ENCODE measurements at regions not wholly inside any gene's neighbourhood (a gene's known extent, or its start where the extent isn't known, plus 50 kb on each side); places are given as distances from the start of the nearest gene placed in this dataset.

GRCh38 chr6:11650711-11651110 is 113.2 kb downstream of the TMEM170B start:
- H3K9ac ChIP-seq (ENCODE audit: extremely low read depth, low read length, poor library complexity, severe bottlenecking) = no peak overlapping the region
- H3K9me3 ChIP-seq (ENCODE audit: control insufficient read depth, low read length) = peaks cover 21% of the 10 kb centered on the region
- H3K27ac ChIP-seq (ENCODE audit: low read depth, low read length) = peak overlapping the region; percentile 68
- H3K36me3 Mint-ChIP-seq (ENCODE audit: low read depth) = peaks cover 6% of the 10 kb centered on the region
- peaks cover 4% of the 10 kb centered on the region for H3K27me3 Mint-ChIP-seq (ENCODE audit: insufficient read depth)
- TF ChIP-seq CTCF (conservative IDR thresholded peaks at IDR 0.05) = no peak
- H3K4me3 ChIP-seq (ENCODE audit: low read length) = peak overlapping the region; percentile 2
- H3K9me3 Mint-ChIP-seq = peaks cover 23% of the 10 kb centered on the region
- H3K4me1 Mint-ChIP-seq = peaks cover 32% of the 10 kb centered on the region
- WGBS, 2 experiments (ENCODE audit: insufficient coverage in 1 of 2, insufficient read length in 1 of 2) = 17 to 31% methylated on average over 1 of the region's 1 CpG
- H3K36me3 ChIP-seq (ENCODE audit: control insufficient read depth, insufficient read depth, low read length) = no peaks in the 10 kb centered on the region
- H3K4me1 ChIP-seq (ENCODE audit: control insufficient read depth, insufficient read depth, low read length) = peaks cover 9% of the 10 kb centered on the region
- peak overlapping the region; percentile 85 for H3K27ac Mint-ChIP-seq
- no peak overlapping the region for H3K4me3 Mint-ChIP-seq
- no peaks in the 10 kb centered on the region for H3K27me3 ChIP-seq (ENCODE audit: control insufficient read depth, insufficient read depth, low read length, poor library complexity, severe bottlenecking)
- DNase-seq = peak; percentile 50

GRCh38 chr6:11653028-11653583 is 115.6 kb downstream of the TMEM170B start:
- H3K4me1 Mint-ChIP-seq = peaks cover 36% of the 10 kb centered on the region
- H3K9me3 Mint-ChIP-seq = peaks cover 14% of the 10 kb centered on the region
- peaks cover 7% of the 10 kb centered on the region for H3K27me3 Mint-ChIP-seq (ENCODE audit: insufficient read depth)
- no peak overlapping the region for H3K4me3 Mint-ChIP-seq
- peaks cover 13% of the 10 kb centered on the region for H3K9me3 ChIP-seq (ENCODE audit: control insufficient read depth, low read length)
- no peak overlapping the region for H3K27ac Mint-ChIP-seq
- peak; percentile 69 for DNase-seq
- H3K4me1 ChIP-seq (ENCODE audit: control insufficient read depth, insufficient read depth, low read length) = peaks cover 9% of the 10 kb centered on the region
- H3K27ac ChIP-seq (ENCODE audit: low read depth, low read length) = no peak overlapping the region
- peaks cover 6% of the 10 kb centered on the region for H3K36me3 Mint-ChIP-seq (ENCODE audit: low read depth)
- 58 to 65% methylated on average over 3 to 8 of the region's 8 CpGs for WGBS, 2 experiments (ENCODE audit: insufficient coverage in 1 of 2, insufficient read length in 1 of 2)
- no peak for TF ChIP-seq CTCF (conservative IDR thresholded peaks at IDR 0.05)
- H3K36me3 ChIP-seq (ENCODE audit: control insufficient read depth, insufficient read depth, low read length) = no peaks in the 10 kb centered on the region
- H3K4me3 ChIP-seq (ENCODE audit: low read length) = no peak overlapping the region
- H3K9ac ChIP-seq (ENCODE audit: extremely low read depth, low read length, poor library complexity, severe bottlenecking) = no peak overlapping the region
- H3K27me3 ChIP-seq (ENCODE audit: control insufficient read depth, insufficient read depth, low read length, poor library complexity, severe bottlenecking) = no peaks in the 10 kb centered on the region

- Mint-ChIP-seq H3K4me1 (peaks cover 32% of the 10 kb centered on the region), H3K36me3 (ENCODE audit: low read depth) (no peaks in the 10 kb centered on the region), H3K4me3 (no peak overlapping the region), H3K27ac (no peak overlapping the region), H3K27me3 (ENCODE audit: insufficient read depth) (peaks cover 11% of the 10 kb centered on the region), H3K9me3 (no peaks in the 10 kb centered on the region)
- Histone ChIP-seq H3K9ac (ENCODE audit: extremely low read depth, low read length, poor library complexity, severe bottlenecking) (no peak overlapping the region), H3K9me3 (ENCODE audit: control insufficient read depth, low read length) (no peaks in the 10 kb centered on the region), H3K36me3 (ENCODE audit: control insufficient read depth, insufficient read depth, low read length) (no peaks in the 10 kb centered on the region), H3K27me3 (ENCODE audit: control insufficient read depth, insufficient read depth, low read length, poor library complexity, severe bottlenecking) (no peaks in the 10 kb centered on the region), H3K27ac (ENCODE audit: low read depth, low read length) (no peak overlapping the region), H3K4me3 (ENCODE audit: low read length) (no peak overlapping the region), H3K4me1 (ENCODE audit: control insufficient read depth, insufficient read depth, low read length) (peaks cover 8% of the 10 kb centered on the region)
- no peak for DNase-seq
- WGBS, 2 experiments (ENCODE audit: insufficient coverage in 1 of 2, insufficient read length in 1 of 2) = 91 to 92% methylated on average over 1 to 2 of the region's 2 CpGs
- TF ChIP-seq CTCF (conservative IDR thresholded peaks at IDR 0.05) = no peak
These were observed 117.3 kb downstream of the TMEM170B start for GRCh38 chr6:11654876-11655275.
